ENCODE measurements at regions not wholly inside any gene's neighbourhood (a gene's known extent, or its start where the extent isn't known, plus 50 kb on each side); places are given as distances from the start of the nearest gene placed in this dataset.

DNA sequence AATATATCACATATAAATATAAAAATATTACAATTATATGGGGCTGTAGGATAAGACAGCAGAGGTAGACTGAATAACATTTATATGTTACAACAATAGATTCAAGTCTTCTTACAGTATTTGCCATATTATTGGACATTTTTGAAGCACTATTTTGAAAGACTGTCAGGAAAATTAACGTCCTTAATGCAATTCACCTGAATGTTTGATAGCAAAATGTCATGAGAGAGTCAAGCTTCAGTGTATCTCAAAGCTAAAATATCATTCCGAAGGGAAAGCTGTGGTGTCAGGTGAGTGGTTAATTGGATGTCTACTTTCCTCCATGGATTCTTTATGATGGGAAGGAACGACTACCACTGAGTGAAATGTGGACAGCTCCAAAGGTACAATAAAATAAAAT lies 1004.0 kb downstream of the HACE1 start:
- intact Hi-C loops (cut with DNase I) = no loop called here
- no peaks in the 10 kb centered on the region for H3K27me3 ChIP-seq
- DNase-seq (ENCODE audit: extremely low spot score in 2 of 2) = no peak
- H3K4me3 ChIP-seq = no peak overlapping the region
- no peaks in the 10 kb centered on the region for H3K9me3 ChIP-seq
- no peak overlapping the region for H3K27ac ChIP-seq
- no peaks in the 10 kb centered on the region for H3K4me1 ChIP-seq
- no peaks in the 10 kb centered on the region for H3K36me3 ChIP-seq
- TF ChIP-seq CTCF (IDR thresholded peaks at IDR 0.05) (no peak), POLR2A (IDR thresholded peaks at IDR 0.05) (no peak), POLR2AphosphoS5 (IDR thresholded peaks at IDR 0.05; ENCODE audit: insufficient read depth in 1 of 2, low read depth in 1 of 2) (no peak)

DNA sequence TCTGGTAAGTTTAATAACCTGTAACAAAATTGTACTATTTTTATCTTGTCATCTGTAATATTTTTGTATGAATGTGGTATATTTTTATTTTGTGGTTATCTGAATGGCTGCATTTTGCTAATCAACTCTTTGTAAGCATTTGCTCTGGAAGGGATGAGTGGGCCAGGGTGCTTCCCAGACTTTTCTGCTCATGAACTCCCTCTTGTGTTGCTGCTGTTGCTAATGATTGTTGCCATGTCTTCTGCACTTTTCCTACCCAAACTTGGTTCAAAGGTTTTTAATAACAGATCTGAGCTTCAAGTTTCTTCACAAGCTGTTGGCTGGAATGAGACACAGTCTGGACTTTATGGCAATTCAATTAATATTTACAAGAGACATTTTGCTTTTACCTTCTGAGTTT lies 1005.7 kb downstream of the HACE1 start:
- Histone ChIP-seq H3K27me3 (no peaks in the 10 kb centered on the region), H3K4me3 (no peak overlapping the region), H3K9me3 (no peaks in the 10 kb centered on the region), H3K27ac (no peak overlapping the region), H3K36me3 (no peaks in the 10 kb centered on the region), H3K4me1 (no peaks in the 10 kb centered on the region)
- TF ChIP-seq CTCF (IDR thresholded peaks at IDR 0.05) (no peak), POLR2AphosphoS5 (IDR thresholded peaks at IDR 0.05; ENCODE audit: insufficient read depth in 1 of 2, low read depth in 1 of 2) (no peak), POLR2A (IDR thresholded peaks at IDR 0.05) (no peak)
- DNase-seq (ENCODE audit: extremely low spot score in 2 of 2) = no peak
- intact Hi-C loops (cut with DNase I) = no loop called here

- no peak overlapping the region for H3K27ac ChIP-seq
- DNase-seq (ENCODE audit: extremely low spot score in 2 of 2) = no peak
- no peak for TF ChIP-seq POLR2A (IDR thresholded peaks at IDR 0.05)
- TF ChIP-seq POLR2AphosphoS5 (IDR thresholded peaks at IDR 0.05; ENCODE audit: insufficient read depth in 1 of 2, low read depth in 1 of 2) = no peak
- no peak for TF ChIP-seq CTCF (IDR thresholded peaks at IDR 0.05)
- H3K4me1 ChIP-seq = no peaks in the 10 kb centered on the region
- intact Hi-C loops (cut with DNase I) = no loop called here
- no peak overlapping the region for H3K4me3 ChIP-seq
- H3K9me3 ChIP-seq = no peaks in the 10 kb centered on the region
- H3K27me3 ChIP-seq = no peaks in the 10 kb centered on the region
- no peaks in the 10 kb centered on the region for H3K36me3 ChIP-seq
Observed at GRCh38 chr6:103838457-103838856, 1021.3 kb downstream of the HACE1 start.

DNA sequence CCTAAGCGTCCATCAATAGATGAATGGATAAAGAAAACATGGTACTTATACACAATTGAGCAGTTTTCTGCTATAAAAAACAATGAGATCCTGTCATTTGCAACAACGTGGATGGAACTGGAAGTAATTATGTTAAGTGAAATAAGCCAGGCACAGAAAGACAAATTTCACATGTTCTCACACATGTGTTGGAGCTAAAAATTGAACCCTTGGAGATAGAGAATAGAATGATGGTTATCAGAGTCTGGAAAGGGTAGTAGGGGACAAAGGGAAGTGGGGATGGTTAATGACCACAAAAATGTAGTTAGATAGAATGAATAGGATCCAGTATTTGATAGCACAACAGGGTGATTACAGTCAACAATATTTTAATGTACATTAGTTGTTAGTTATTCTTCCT lies 1033.5 kb downstream of the HACE1 start:
- Histone ChIP-seq H3K27me3 (no peaks in the 10 kb centered on the region), H3K27ac (no peak overlapping the region), H3K4me3 (no peak overlapping the region), H3K9me3 (no peaks in the 10 kb centered on the region), H3K36me3 (no peaks in the 10 kb centered on the region), H3K4me1 (no peaks in the 10 kb centered on the region)
- no peak for DNase-seq (ENCODE audit: extremely low spot score in 2 of 2)
- intact Hi-C loops (cut with DNase I) = no loop called here
- TF ChIP-seq POLR2AphosphoS5 (IDR thresholded peaks at IDR 0.05; ENCODE audit: insufficient read depth in 1 of 2, low read depth in 1 of 2) (no peak), POLR2A (IDR thresholded peaks at IDR 0.05) (no peak), CTCF (IDR thresholded peaks at IDR 0.05) (no peak)

DNA sequence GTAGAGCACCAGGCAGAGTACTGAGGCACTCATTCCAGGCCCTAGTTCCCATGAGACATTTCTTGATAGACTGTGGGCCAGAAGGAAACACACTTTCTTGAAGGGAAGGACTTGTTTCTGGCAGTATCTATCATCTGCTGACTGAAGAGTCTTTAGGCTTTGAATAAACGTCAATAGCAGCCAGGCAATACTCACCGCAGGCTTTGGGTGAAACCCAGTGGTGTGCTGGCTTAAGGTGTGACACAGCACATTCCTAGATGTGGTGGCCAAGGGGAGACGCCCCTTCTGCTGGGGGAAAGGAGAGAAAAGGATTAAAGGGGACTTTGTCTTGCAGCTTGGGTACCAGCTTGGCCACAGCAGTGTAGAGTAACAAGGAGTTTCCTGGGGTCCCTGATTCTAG lies 1039.6 kb downstream of the HACE1 start:
- Histone ChIP-seq H3K27me3 (no peaks in the 10 kb centered on the region), H3K4me1 (no peaks in the 10 kb centered on the region), H3K36me3 (no peaks in the 10 kb centered on the region), H3K4me3 (no peak overlapping the region), H3K27ac (no peak overlapping the region), H3K9me3 (no peaks in the 10 kb centered on the region)
- TF ChIP-seq POLR2A (IDR thresholded peaks at IDR 0.05) (no peak), CTCF (IDR thresholded peaks at IDR 0.05) (no peak), POLR2AphosphoS5 (IDR thresholded peaks at IDR 0.05; ENCODE audit: insufficient read depth in 1 of 2, low read depth in 1 of 2) (no peak)
- intact Hi-C loops (cut with DNase I) = no loop called here
- no peak for DNase-seq (ENCODE audit: extremely low spot score in 2 of 2)
